ENCODE measurements at regions not wholly inside any gene's neighbourhood (a gene's known extent, or its start where the extent isn't known, plus 50 kb on each side); places are given as distances from the start of the nearest gene placed in this dataset.
"Not testable (repeated sequence)": the region's sequence is repeated elsewhere in the genome, so short reads cannot be mapped to it uniquely, and the experiment has no call there.

- no peak for TF ChIP-seq CTCF (IDR thresholded peaks at IDR 0.05; ENCODE audit: low read depth, low read length)
- TF ChIP-seq EZH2phosphoT487 (IDR thresholded peaks at IDR 0.05; ENCODE audit: low read depth): no peak
- H3K27ac ChIP-seq (ENCODE audit: low read length): no peak overlapping the region
- peaks cover 9% of the 10 kb centered on the region for H3K79me2 ChIP-seq (ENCODE audit: low read length)
- no peak overlapping the region for H3K9ac ChIP-seq (ENCODE audit: low read length)
- no peak overlapping the region for H3K4me2 ChIP-seq (ENCODE audit: low read length)
- peaks cover 8% of the 10 kb centered on the region for H3K36me3 ChIP-seq (replicated peaks; ENCODE audit: low read depth, low read length)
- no peak overlapping the region for H2AFZ ChIP-seq (ENCODE audit: low read depth, low read length)
- H3K9me3 ChIP-seq (ENCODE audit: insufficient read depth, low read length): no peaks in the 10 kb centered on the region
- H3K27me3 ChIP-seq (ENCODE audit: low read depth, low read length): 0 out of 2 replicates have a peak, but pooled peaks cover 8% of the 10 kb centered on the region
- peaks cover 4% of the 10 kb centered on the region; the same call in 1 of the 2 replicates for H3K4me1 ChIP-seq (ENCODE audit: low read length)
- no peaks in the 10 kb centered on the region for H4K20me1 ChIP-seq (ENCODE audit: insufficient read depth, low read length)
- H3K4me3 ChIP-seq (ENCODE audit: low read length): no peak overlapping the region
Measured at GRCh38 chr1:187070076-187070475, 241.3 kb downstream of the PLA2G4A start.

- H3K36me3 ChIP-seq (replicated peaks; ENCODE audit: low read depth, low read length); H4K20me1 ChIP-seq (ENCODE audit: insufficient read depth, low read length); H3K4me1 ChIP-seq (ENCODE audit: low read length); H3K27me3 ChIP-seq (ENCODE audit: low read depth, low read length); H3K9me3 ChIP-seq (ENCODE audit: insufficient read depth, low read length): not testable (repeated sequence)
- H3K79me2 ChIP-seq (ENCODE audit: low read length): peaks cover 12% of the 10 kb centered on the region
- H3K9ac ChIP-seq (ENCODE audit: low read length): peak overlapping the region; percentile 95
- peak overlapping the region; percentile 41 for H3K4me2 ChIP-seq (ENCODE audit: low read length)
- peak overlapping the region; percentile 78 for H3K27ac ChIP-seq (ENCODE audit: low read length)
- H2AFZ ChIP-seq (ENCODE audit: low read depth, low read length): peak overlapping the region; percentile 44; the same call in 1 of the 2 replicates
- peak overlapping the region; percentile 82 for H3K4me3 ChIP-seq (ENCODE audit: low read length)
Measured at GRCh38 chr1:187072262-187073034, 243.7 kb downstream of the PLA2G4A start.

DNA sequence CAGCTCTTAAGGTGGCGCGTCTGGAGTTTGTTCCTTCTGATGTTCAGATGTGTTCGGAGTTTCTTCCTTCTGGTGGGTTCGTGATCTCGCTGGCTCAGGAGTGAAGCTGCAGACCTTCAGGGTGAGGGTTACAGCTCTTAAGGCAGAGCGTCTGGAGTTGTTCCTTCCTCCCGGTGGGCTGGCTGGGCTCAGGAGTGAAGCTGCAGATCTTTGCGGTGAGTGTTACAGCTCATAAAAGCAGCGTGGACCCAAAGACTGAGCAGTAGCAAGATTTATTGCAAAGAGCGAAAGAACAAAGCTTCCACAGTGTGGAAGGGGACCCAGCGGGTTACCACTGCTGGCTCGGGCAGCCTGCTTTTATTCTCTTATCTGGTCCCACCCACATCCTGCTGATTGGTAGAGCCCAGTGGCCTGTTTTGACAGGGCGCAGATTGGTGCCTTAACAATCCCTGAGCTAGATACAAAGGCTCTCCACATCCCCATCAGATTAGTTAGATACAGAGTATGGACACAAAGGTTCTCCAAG lies 244.3 kb downstream of the PLA2G4A start:
- H3K4me1 ChIP-seq (ENCODE audit: low read length); H3K27me3 ChIP-seq (ENCODE audit: low read depth, low read length); H3K36me3 ChIP-seq (replicated peaks; ENCODE audit: low read depth, low read length); H4K20me1 ChIP-seq (ENCODE audit: insufficient read depth, low read length); H3K9me3 ChIP-seq (ENCODE audit: insufficient read depth, low read length): not testable (repeated sequence)
- Histone ChIP-seq H2AFZ (ENCODE audit: low read depth, low read length) (peak overlapping the region; percentile 43; the same call in 1 of the 2 replicates), H3K79me2 (ENCODE audit: low read length) (peaks cover 19% of the 10 kb centered on the region), H3K9ac (ENCODE audit: low read length) (peak overlapping the region; percentile 95), H3K4me2 (ENCODE audit: low read length) (peak overlapping the region; percentile 41), H3K4me3 (ENCODE audit: low read length) (peak overlapping the region; percentile 82), H3K27ac (ENCODE audit: low read length) (peak overlapping the region; percentile 78)

DNA sequence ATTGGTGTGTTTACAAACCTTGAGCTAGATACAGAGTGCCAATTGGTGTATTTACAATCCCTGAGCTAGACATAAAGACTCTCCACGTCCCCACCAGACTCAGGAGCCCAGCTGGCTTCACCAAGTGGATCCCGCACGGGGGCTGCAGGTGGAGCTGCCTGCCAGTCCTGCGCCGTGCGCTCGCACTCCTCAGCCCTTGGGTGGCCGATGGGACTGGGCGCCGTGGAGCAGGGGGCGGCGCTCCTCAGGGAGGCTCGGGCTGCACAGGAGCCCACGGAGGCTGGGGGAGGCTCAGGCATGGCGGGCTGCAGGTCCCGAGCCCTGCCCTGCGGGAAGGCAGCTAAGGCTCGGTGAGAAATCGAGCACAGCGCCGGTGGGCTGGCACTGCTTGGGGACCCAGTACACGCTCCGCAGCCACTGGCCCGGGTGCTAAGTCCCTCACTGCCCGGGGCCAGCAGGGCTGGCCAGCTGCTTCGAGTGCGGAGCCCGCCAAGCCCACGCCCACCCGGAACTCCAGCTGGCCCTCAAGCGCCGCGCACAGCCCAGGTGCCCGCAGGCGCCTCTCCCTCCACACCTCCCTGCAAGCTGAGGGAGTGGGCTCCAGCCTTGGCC lies 245.0 kb downstream of the PLA2G4A start:
- H3K79me2 ChIP-seq (ENCODE audit: low read length): peaks cover 25% of the 10 kb centered on the region
- H3K4me1 ChIP-seq (ENCODE audit: low read length); H3K36me3 ChIP-seq (replicated peaks; ENCODE audit: low read depth, low read length); H3K9ac ChIP-seq (ENCODE audit: low read length); H4K20me1 ChIP-seq (ENCODE audit: insufficient read depth, low read length); H3K9me3 ChIP-seq (ENCODE audit: insufficient read depth, low read length); H2AFZ ChIP-seq (ENCODE audit: low read depth, low read length); H3K27me3 ChIP-seq (ENCODE audit: low read depth, low read length): not testable (repeated sequence)
- H3K27ac ChIP-seq (ENCODE audit: low read length): peak overlapping the region; percentile 78; the same call in 1 of the 2 replicates
- peak overlapping the region; percentile 41 for H3K4me2 ChIP-seq (ENCODE audit: low read length)
- H3K4me3 ChIP-seq (ENCODE audit: low read length): peak overlapping the region; percentile 82

GRCh38 chr1:187074445-187075048 lies 245.8 kb downstream of the PLA2G4A start:
- peaks cover 8% of the 10 kb centered on the region for H3K36me3 ChIP-seq (replicated peaks; ENCODE audit: low read depth, low read length)
- H3K4me3 ChIP-seq (ENCODE audit: low read length): no peak overlapping the region
- H3K79me2 ChIP-seq (ENCODE audit: low read length): peaks cover 27% of the 10 kb centered on the region
- no peak overlapping the region for H3K27ac ChIP-seq (ENCODE audit: low read length)
- H3K9ac ChIP-seq (ENCODE audit: low read length): no peak overlapping the region
- no peaks in the 10 kb centered on the region for H4K20me1 ChIP-seq (ENCODE audit: insufficient read depth, low read length)
- H3K9me3 ChIP-seq (ENCODE audit: insufficient read depth, low read length): no peaks in the 10 kb centered on the region
- no peak overlapping the region for H3K4me2 ChIP-seq (ENCODE audit: low read length)
- 0 out of 2 replicates have a peak, but pooled peaks cover 6% of the 10 kb centered on the region for H3K27me3 ChIP-seq (ENCODE audit: low read depth, low read length)
- H3K4me1 ChIP-seq (ENCODE audit: low read length): peaks cover 4% of the 10 kb centered on the region; the same call in 1 of the 2 replicates
- H2AFZ ChIP-seq (ENCODE audit: low read depth, low read length): no peak overlapping the region
- TF ChIP-seq CTCF (IDR thresholded peaks at IDR 0.05; ENCODE audit: low read depth, low read length): no peak
- no peak for TF ChIP-seq EZH2phosphoT487 (IDR thresholded peaks at IDR 0.05; ENCODE audit: low read depth)

Data from OCI-LY3 (cell line).